HCT116 (cell line): ENCODE measurements at regions not wholly inside any gene's neighbourhood (a gene's known extent, or its start where the extent isn't known, plus 50 kb on each side); places are given as distances from the start of the nearest gene placed in this dataset.

ENCODE experiments used
- ATAC-seq: fragments of 200-7000 bp; cut with Tn5 transposase; 2 replicates; pipeline ENCODE4 v1.9.1; 2020; ENCODE audit warnings: mild to moderate bottlenecking, moderate library complexity
- BruUV-seq: library from RNA; stranded (reverse); fragments of 400-500 nt; replicated peaks from 2 replicates; lab custom pipeline; 2021; lab: Mats Ljungman, UMichigan
- CTCF ChIA-PET: fragments of 300-600 bp; sonication (Branson Sonifier 250); formaldehyde crosslinking; loops from one replicate; lab custom pipeline; 2021; ENCODE audit warnings: antibody characterized with exemption; lab: Charles Lee
- POLR2A ChIA-PET: fragments of 300-600, 350-600 bp; sonication (Branson Sonifier 250); formaldehyde crosslinking; loops from one replicate; lab custom pipeline; 2021; ENCODE audit warnings: antibody characterized with exemption; lab: Charles Lee
- RAD21 ChIA-PET, 2 experiments: fragments of 300-600 bp; sonication (Branson Sonifier 250); formaldehyde crosslinking; loops; one replicate each; lab custom pipeline; 2023; ENCODE audit warnings: low total read pairs in 2 of 2; ENCODE audit not compliant: uncharacterized antibody in 2 of 2, unreplicated experiment in 2 of 2, low non-redundant PET in 1 of 2; lab: Charles Lee
- DNase-seq: peaks from one replicate; pipeline ENCODE4 v3.0.0-alpha.2; 2010; ENCODE audit warnings: low read depth, low spot score
- H2AFZ ChIP-seq: fragments of 200-600 bp; shearing (Covaris generic), sonication (generic); 2 replicates; pipeline ENCODE4 v1.6.1; 2017; ENCODE audit warnings: low read depth, mixed run types, mixed read lengths, antibody characterized with exemption, low read length; ENCODE audit not compliant: poor library complexity, severe bottlenecking
- H3K27ac ChIP-seq: 2 replicates; pipeline ENCODE4 v1.5.1; 2012; ENCODE audit warnings: low read depth, low read length
- H3K27me3 ChIP-seq: fragments of 200-600 bp; sonication (generic); 2 replicates; pipeline ENCODE4 v1.6.1; 2016; ENCODE audit warnings: mixed run types, low read length, mixed read lengths; ENCODE audit not compliant: insufficient read depth
- H3K36me3 ChIP-seq, 2 experiments: fragments of 200-500 bp in 1 of 2; fragments of 200-600 bp in 1 of 2; sonication (Bioruptor generic) in 1 of 2; sonication (generic) in 1 of 2; 2 replicates each; pipeline versions ENCODE4 v1.5.1 to v1.6.1; 2014 to 2016; ENCODE audit warnings: low read length in 2 of 2, inconsistent platforms in 1 of 2, mixed read lengths in 1 of 2, mixed run types in 1 of 2; ENCODE audit not compliant: insufficient read depth in 2 of 2, control insufficient read depth in 1 of 2
- H3K4me1 ChIP-seq, 2 experiments: fragments of 200-600 bp in 1 of 2; sonication (generic) in 1 of 2; 2 replicates each; pipeline versions ENCODE4 v1.5.1 to v1.6.1; 2012 to 2017; ENCODE audit warnings: low read length in 2 of 2, inconsistent platforms in 1 of 2, mild to moderate bottlenecking in 1 of 2, mixed read lengths in 1 of 2, mixed run types in 1 of 2, moderate library complexity in 1 of 2; ENCODE audit not compliant: insufficient read depth in 2 of 2, control insufficient read depth in 1 of 2
- H3K4me2 ChIP-seq: fragments of 200-600 bp; sonication (generic); 2 replicates; pipeline ENCODE4 v1.6.1; 2017; ENCODE audit warnings: mixed run types, low read length, mixed read lengths
- H3K4me3 ChIP-seq, 2 experiments: fragments of 200-600 bp in 1 of 2; sonication (generic) in 1 of 2; replicated peaks in 1 of 2; 2 replicates each; pipeline ENCODE4 v1.5.1; 2011 to 2016; ENCODE audit warnings: low read length in 2 of 2, control low read depth in 1 of 2, low read depth in 1 of 2, mild to moderate bottlenecking in 1 of 2, mixed read lengths in 1 of 2, mixed run types in 1 of 2
- H3K79me2 ChIP-seq: fragments of 200-600 bp; sonication (generic); 2 replicates; pipeline ENCODE4 v1.6.1; 2017; ENCODE audit warnings: mild to moderate bottlenecking, mixed run types, low read length, moderate library complexity, mixed read lengths; ENCODE audit not compliant: insufficient read depth
- H3K9ac ChIP-seq: fragments of 200-600 bp; sonication (generic); 2 replicates; pipeline ENCODE4 v1.6.1; 2016; ENCODE audit warnings: low read length, mixed read lengths
- H3K9me2 ChIP-seq: fragments of 200-600 bp; sonication (generic), shearing (Covaris generic); 2 replicates; pipeline ENCODE4 v1.6.1; 2017; ENCODE audit warnings: mixed run types, mild to moderate bottlenecking, moderate library complexity; ENCODE audit not compliant: insufficient read depth
- H3K9me3 ChIP-seq, 2 experiments: fragments of 200-500 bp in 1 of 2; fragments of 200-600 bp in 1 of 2; sonication (Bioruptor generic) in 1 of 2; sonication (generic) in 1 of 2; 2 replicates each; pipeline ENCODE4 v1.6.1; 2014 to 2017; ENCODE audit warnings: low read length in 2 of 2, mixed read lengths in 2 of 2, inconsistent platforms in 1 of 2, low read depth in 1 of 2, mild to moderate bottlenecking in 1 of 2, mixed run types in 1 of 2, moderate library complexity in 1 of 2; ENCODE audit not compliant: control insufficient read depth in 1 of 2, insufficient read depth in 1 of 2
- H4K20me1 ChIP-seq: fragments of 200-600 bp; sonication (generic), shearing (Covaris generic); 2 replicates; pipeline ENCODE4 v1.6.1; 2017; ENCODE audit warnings: mixed run types, mild to moderate bottlenecking, moderate library complexity; ENCODE audit not compliant: insufficient read depth
- CBX3 ChIP-seq: IDR thresholded peaks from 2 replicates; pipeline ENCODE4 v1.6.1; 2012; ENCODE audit warnings: low read depth
- CEBPB ChIP-seq: IDR thresholded peaks from 2 replicates; pipeline ENCODE4 v1.6.1; 2012; ENCODE audit warnings: low read depth
- ELF1 ChIP-seq: IDR thresholded peaks from 2 replicates; pipeline ENCODE4 v1.6.1; 2012; ENCODE audit warnings: low read depth, borderline replicate concordance
- EZH2 ChIP-seq: fragments of 200-600 bp; sonication (generic); IDR thresholded peaks from 2 replicates; pipeline ENCODE4 v1.6.1; 2017; ENCODE audit warnings: antibody characterized with exemption, mixed run types
- FOSL1 ChIP-seq: IDR thresholded peaks from 2 replicates; pipeline ENCODE4 v1.6.1; 2012; ENCODE audit warnings: low read depth
- JUND ChIP-seq: IDR thresholded peaks from 2 replicates; pipeline ENCODE4 v1.6.1; 2012
- MAX ChIP-seq: IDR thresholded peaks from 2 replicates; pipeline ENCODE4 v1.6.1; 2012
- POLR2A ChIP-seq: IDR thresholded peaks from 2 replicates; pipeline ENCODE4 v1.7.0; 2011; ENCODE audit warnings: borderline replicate concordance; ENCODE audit not compliant: insufficient read depth, insufficient read length; ENCODE audit errors: extremely low read depth
- POLR2AphosphoS5 ChIP-seq: IDR thresholded peaks from 2 replicates; pipeline ENCODE4 v1.6.1; 2011; ENCODE audit warnings: mild to moderate bottlenecking, low read depth, low read length, moderate library complexity
- RAD21 ChIP-seq: IDR thresholded peaks from 2 replicates; pipeline ENCODE4 v1.6.1; 2012; ENCODE audit warnings: low read depth, mild to moderate bottlenecking
- REST ChIP-seq: IDR thresholded peaks from 2 replicates; pipeline ENCODE4 v1.6.1; 2012; ENCODE audit warnings: low read depth
- SIN3A ChIP-seq: IDR thresholded peaks from 2 replicates; pipeline ENCODE4 v1.6.1; 2012; ENCODE audit warnings: low read depth
- SP1 ChIP-seq: IDR thresholded peaks from 2 replicates; pipeline ENCODE4 v1.6.1; 2012; ENCODE audit warnings: low read depth
- SRF ChIP-seq: IDR thresholded peaks from 2 replicates; pipeline ENCODE4 v1.6.1; 2012; ENCODE audit warnings: low read depth
- TCF7L2 ChIP-seq: IDR thresholded peaks from 2 replicates; pipeline ENCODE4 v1.7.0; 2011; ENCODE audit warnings: borderline replicate concordance, inconsistent platforms; ENCODE audit not compliant: insufficient read depth, insufficient read length; ENCODE audit errors: extremely low read depth
- YY1 ChIP-seq: IDR thresholded peaks from 2 replicates; pipeline ENCODE4 v1.6.1; 2011; ENCODE audit warnings: low read length, low read depth, moderate library complexity, mild to moderate bottlenecking; ENCODE audit not compliant: insufficient replicate concordance; ENCODE audit errors: extremely low read depth
- ZBTB33 ChIP-seq: IDR thresholded peaks from 2 replicates; pipeline ENCODE4 v1.6.1; 2011; ENCODE audit warnings: mild to moderate bottlenecking, low read length, moderate library complexity; ENCODE audit not compliant: insufficient replicate concordance; ENCODE audit errors: extremely low read depth
- ZFX ChIP-seq: fragments of 450-650 bp; IDR thresholded peaks from 2 replicates; pipeline ENCODE4 v1.6.1; 2017
- ZNF274 ChIP-seq: fragments of 200-500 bp; sonication (Bioruptor generic); IDR thresholded peaks from 2 replicates; pipeline ENCODE4 v1.6.1; 2014; ENCODE audit warnings: mild to moderate bottlenecking, low read depth, low read length, inconsistent platforms
- intact Hi-C: fragments of 100-400 bp; cut with micrococcal nuclease; formaldehyde crosslinking; loops from 2 replicates; pipeline ENCODE4 v1.10.0; 2022

GRCh38 chr12:17818931-17819330 lies 271.1 kb downstream of the RERGL start:
- DNase-seq (no peak), ATAC-seq (no peak)
- no peak for TF ChIP-seq YY1
- TF ChIP-seq ZFX, result no peak
- TF ChIP-seq EZH2, result no peak
- no peak for TF ChIP-seq POLR2A
- TF ChIP-seq RAD21, result no peak
- TF ChIP-seq SIN3A, result no peak
- TF ChIP-seq ZBTB33, result no peak
- no peak for TF ChIP-seq ZNF274
- no peak for TF ChIP-seq REST
- TF ChIP-seq SP1, result no peak
- no peak for TF ChIP-seq FOSL1
- TF ChIP-seq JUND, result no peak
- no peak for TF ChIP-seq TCF7L2
- no peak for TF ChIP-seq MAX
- no peak for TF ChIP-seq CEBPB
- TF ChIP-seq CBX3, result no peak
- no peak for TF ChIP-seq SRF
- no peak for TF ChIP-seq POLR2AphosphoS5
- no peak for TF ChIP-seq ELF1
- H3K27me3 ChIP-seq, result no peaks in the 10 kb centered on the region
- no peak overlapping the region for H3K9ac ChIP-seq
- H4K20me1 ChIP-seq, result no peaks in the 10 kb centered on the region
- intact Hi-C loops, result loop anchor here (5.0 kb wide), 1 partner anchor 242 kb away; no protein-coding TSS in a partner anchor
- POLR2A ChIA-PET, result no interaction called here
- H3K4me3 ChIP-seq, result no peak overlapping the region
- no peaks in the 10 kb centered on the region for H3K79me2 ChIP-seq
- H3K9me2 ChIP-seq, result no peaks in the 10 kb centered on the region
- no peak overlapping the region for H3K27ac ChIP-seq
- BruUV-seq, result no TSS peak
- CTCF ChIA-PET, result no interaction called here
- no peak overlapping the region for H3K4me2 ChIP-seq
- no peaks in the 10 kb centered on the region for H3K4me1 ChIP-seq
- RAD21 ChIA-PET, result no interaction called here
- no peaks in the 10 kb centered on the region for H3K9me3 ChIP-seq
- H2AFZ ChIP-seq, result no peak overlapping the region
- no peaks in the 10 kb centered on the region for H3K36me3 ChIP-seq
